GM19395 (cell line): ENCODE measurements at regions not wholly inside any gene's neighbourhood (a gene's known extent, or its start where the extent isn't known, plus 50 kb on each side); places are given as distances from the start of the nearest gene placed in this dataset.

Experiments
- ATAC-seq: cut with Tn5 transposase; IDR thresholded peaks from one replicate; pipeline ENCODE4 v1.9.1; 2021; ENCODE audit warnings: mild to moderate bottlenecking, moderate library complexity; ENCODE audit not compliant: unreplicated experiment

DNA sequence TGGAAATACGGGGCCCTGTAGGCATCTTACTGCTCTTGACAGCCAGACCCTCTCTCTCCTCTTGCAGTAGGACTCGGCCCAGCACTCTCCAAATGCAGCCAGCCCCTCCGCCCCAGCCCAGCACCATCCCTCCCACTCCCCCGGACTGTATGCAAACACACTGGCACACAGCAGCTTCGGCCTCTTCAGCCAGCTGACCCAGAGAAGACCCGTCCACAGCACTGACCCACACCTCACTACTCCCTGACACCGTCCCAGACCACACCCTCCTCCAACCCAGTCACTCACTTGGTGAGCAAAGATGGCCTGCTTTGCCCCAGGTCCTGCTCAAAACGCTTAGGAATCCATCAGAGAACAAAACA is 164.6 kb downstream of the IGLL1 start:
- ATAC-seq, result no peak

DNA sequence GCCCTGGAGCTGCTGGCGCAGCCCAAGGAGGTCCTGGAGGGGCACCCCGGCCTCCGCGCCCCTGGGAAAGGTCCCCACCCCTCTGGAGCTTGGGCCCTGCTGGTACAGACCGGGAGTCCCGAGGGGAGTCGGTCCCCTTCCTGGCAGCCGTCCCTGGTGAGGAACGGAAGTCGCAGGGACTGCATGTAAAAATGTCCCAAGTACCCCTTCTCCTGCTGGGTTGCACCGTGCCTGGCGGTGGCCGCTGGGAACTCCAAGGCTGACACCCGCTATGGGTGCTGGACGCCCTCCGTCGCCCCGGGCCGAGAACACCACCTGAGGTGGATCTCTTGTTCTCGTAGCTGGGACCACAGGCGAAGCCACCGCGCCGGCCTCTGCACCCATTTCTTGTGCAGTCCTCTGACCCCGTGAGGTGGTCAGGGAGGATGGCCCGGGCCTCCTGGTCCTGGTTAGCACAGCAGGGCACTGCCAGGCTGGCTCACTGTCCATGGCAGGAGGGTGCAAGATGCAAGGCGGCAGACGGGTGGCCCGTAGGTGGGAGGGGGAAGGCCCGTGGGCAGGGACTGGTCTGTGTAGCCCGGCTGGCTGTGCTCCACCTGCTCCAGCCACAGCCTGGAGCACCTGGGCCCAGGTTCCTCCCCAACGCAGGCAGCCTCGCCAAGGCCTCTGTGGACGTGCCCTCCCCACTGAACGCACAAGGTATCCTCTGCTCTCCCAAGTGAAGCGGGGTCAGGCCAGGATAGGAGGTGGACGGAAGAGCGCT is 165.2 kb downstream of the IGLL1 start:
- ATAC-seq, result no peak

GRCh38 chr22:23411739-23412138 is 168.4 kb downstream of the IGLL1 start:
- ATAC-seq, result no peak

GRCh38 chr22:23410411-23410810 is 169.7 kb downstream of the IGLL1 start:
- no peak for ATAC-seq

GRCh38 chr22:23409976-23410375 is 170.1 kb downstream of the IGLL1 start:
- no peak for ATAC-seq

DNA sequence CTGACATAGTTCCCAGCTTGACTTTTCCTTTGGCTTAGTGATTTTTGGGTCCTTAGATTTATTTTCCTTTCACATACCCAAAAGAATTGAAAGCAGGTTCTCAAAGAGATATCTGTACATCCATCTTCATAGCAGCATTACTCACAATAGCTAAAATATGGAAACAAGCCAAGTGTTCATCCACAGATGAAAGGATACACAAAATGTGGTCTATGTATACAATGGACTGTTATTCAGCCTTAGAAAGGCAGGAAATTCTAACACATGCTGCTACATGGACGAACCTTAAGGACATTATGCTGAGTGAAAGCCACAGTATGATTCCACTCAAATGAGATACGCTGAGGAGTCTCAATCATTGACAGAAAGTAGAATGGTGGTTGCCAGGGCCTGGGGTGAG is 171.8 kb downstream of the IGLL1 start:
- no peak for ATAC-seq

- no peak for ATAC-seq
Observed at GRCh38 chr22:23405366-23405851, 174.7 kb downstream of the IGLL1 start.

DNA sequence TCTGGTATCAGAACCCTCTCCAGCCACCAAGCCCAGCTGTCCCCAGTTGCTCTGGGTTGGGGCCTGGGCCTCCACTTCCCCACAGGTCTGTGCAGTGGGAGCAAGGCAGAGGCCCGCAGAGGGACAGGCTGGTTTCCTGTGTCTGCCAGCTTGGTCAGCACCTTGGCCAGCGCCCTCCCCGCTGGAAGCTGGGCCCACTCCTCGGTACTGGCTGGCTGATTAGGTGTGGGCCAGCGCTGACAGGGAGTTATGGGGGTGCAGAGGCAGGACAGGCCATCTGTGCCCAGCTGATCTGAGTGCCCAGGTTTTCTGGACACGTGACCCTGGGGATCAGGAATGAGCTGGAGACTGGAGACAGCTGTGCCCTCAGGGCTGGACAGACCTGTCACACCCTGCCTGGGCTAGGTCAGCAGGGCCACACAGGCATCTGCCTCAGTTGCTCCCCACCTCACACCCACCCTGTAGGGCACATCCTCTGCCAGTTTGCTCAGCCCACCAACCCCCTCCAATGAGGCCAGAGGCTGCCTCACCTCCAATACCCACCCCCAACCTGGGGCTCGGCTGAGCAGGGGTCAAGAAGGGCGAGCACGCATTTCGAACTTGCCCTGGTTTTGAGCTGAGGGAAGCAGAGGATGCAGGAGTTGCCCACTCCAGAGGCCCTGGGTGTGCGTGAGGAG is 175.3 kb downstream of the IGLL1 start:
- no peak for ATAC-seq

DNA sequence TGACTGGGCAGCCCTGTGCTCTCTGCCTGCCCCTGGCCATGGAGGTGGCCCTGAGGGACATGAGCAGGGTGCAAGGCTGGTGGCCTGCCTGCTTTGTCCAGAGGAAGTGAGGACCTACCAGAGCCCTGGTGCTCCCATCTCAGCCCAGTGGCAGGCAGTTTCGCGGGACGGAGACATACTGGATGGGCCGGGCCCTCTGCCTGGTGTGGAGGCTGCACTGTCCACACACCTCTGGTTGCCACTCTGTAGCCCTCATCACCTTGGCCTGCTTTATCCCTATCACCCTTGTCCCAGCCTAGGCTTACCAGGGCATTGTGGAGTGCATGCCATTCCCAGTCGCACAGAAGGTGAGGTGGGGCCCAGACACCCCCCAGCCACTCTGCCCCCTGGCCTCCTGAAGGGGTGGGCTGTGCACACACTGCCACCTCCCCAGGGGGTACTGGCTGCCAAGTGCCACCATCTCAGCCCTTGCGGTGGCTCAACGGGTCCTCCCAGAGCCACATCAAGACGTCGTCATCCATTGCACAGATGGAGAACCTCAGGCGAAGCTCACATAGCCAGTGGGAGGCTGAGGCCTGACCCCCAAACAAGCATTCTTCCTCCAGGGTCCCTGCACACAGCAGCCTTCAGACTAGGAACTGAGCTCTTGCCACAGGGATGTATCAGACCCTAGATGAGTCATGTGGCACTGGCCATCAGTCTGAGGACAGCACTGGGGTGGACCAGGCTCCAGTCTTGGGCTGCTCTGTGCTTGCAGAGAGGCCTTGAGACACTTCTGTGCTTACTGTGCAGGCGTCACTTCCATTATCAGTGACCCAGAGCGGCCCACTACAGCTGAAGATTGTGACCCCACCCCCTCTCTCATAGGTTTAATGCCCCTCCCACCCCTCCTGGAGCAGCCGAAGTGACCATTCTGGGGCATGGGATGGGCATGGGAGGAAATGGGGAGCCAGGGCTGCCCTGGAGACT is 176.1 kb downstream of the IGLL1 start:
- ATAC-seq, result no peak

DNA sequence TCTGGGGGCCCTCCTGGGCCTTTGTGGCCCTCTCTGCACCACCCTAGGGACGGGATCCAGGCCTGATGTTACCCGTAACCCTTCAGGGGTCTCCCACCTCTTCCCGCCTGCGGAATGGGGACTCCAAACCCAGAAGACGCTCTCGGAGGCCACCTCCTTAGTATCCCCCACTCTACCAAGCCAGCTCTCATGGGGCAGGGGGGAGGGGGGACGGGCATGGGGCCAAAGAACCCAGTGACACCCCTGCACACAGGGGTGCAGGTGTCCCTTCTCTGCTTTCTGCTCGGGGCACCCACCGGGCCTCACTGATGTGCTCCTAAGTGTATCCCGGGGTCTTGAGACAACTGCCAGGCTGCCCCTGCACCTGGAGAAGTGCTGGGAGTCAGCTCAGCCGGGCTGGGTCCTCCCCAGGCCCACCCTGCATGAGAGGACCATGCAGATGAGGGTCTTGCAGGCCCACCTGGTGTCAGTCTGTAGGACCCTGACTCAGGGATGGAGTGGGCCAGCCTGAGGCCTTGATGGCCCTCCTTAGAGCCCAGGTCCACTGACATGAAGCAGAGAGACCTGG is 176.9 kb downstream of the IGLL1 start:
- no peak for ATAC-seq

GRCh38 chr22:23402275-23403151 is 177.6 kb downstream of the IGLL1 start:
- peak; percentile 52 for ATAC-seq

DNA sequence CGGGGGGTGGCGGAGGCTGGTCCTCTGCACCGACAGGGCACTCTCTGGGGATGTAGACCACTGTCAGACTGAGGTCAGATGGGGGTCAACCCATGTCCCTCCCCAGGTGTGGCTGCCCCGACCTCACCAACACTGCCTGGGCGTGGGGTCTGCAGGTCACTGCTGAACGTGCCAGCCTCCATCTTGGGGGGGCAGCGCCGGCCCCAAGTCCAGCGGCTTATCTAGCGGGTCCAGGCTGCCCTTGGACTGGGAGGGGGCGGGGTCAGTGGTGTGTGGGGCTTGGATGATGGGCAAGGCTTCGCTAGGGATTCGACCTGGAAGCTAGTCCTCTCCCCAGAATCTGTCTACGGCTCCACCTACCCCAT is 178.2 kb downstream of the IGLL1 start:
- ATAC-seq, result no peak

- no peak for ATAC-seq
Observed at GRCh38 chr22:23401111-23401909, 178.8 kb downstream of the IGLL1 start.

DNA sequence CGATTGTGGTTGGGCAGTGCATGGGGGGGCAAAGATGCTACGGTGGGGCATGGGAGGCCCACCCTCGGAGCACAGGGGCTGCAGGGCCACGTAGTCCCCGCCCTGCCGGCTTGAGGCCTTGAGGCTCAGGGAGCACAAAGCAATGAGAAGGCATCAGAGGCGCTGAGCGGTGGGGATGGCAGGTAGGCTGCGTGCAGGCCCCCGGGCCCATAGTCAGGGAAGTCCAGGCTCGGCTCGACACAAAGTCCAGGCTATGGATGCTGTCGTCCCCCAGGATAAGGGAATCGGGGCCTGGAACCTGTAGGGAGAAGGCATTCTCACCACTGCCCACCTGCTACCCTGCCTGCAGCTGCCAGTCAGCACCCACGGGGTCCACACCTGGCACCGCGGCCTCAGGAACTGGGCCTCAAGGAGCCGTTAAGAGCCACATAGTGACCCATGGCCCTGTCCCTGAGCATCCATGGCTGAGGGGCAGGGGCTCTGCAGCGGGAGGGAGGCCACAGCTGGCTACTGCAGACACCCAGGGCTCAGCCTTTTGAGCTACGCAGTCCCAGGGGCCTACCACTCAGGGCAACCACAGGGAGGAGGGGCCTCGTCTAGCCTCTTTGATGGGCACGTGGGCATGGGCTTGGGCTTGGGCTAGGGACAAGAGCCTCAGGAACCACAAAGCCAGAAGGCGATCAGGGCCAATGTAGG is 179.7 kb downstream of the IGLL1 start:
- ATAC-seq, result no peak

- no peak for ATAC-seq
Observed at GRCh38 chr22:23399367-23400285, 180.5 kb downstream of the IGLL1 start.

DNA sequence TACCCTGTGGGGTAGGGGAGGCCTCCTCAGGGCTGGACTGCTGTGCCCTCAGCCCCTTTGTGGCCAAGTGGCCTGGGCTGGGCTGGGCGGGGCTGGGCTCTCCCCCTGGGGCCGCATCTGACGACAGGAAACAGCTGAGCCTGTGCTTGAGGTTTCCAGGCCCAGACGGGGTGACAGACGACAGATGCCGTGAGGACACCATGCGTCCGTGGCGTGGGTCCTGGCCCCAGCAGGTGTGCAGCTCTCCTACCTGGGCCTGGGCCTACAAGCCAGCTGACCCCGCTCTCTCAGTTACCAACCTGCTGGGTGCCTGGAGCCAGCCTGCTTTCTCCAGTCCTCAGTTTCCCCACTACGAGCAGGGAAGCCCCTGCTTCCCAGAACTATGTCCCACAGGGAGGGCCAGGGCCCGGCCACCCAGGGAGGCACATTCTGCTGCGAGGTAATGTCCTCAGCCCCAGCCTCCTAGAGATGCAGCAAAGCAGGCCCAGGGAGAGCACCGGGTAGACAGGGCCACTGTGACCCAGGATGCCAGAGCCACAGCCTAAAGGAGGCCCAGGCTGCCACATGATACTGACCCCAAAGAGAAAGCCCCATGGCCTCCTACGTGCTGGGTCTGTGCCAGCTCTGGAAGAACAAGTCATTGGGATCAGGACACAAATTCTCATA is 181.3 kb downstream of the IGLL1 start:
- no peak for ATAC-seq
